RWPE2 (cell line): ENCODE measurements at regions not wholly inside any gene's neighbourhood (a gene's known extent, or its start where the extent isn't known, plus 50 kb on each side); places are given as distances from the start of the nearest gene placed in this dataset.

ENCODE experiments used
- ATAC-seq: fragments of 200-7000 bp; cut with Tn5 transposase; 3 replicates; pipeline ENCODE4 v1.9.1; 2021; ENCODE audit warnings: low read depth
- DNase-seq: peaks from one replicate; pipeline ENCODE4 v3.0.0-alpha.2; 2020; ENCODE audit warnings: low spot score
- H3K27ac ChIP-seq: fragments of 450-650 bp; 2 replicates; pipeline ENCODE4 v1.5.1; 2017; ENCODE audit warnings: mild to moderate bottlenecking; ENCODE audit not compliant: poor library complexity, severe bottlenecking
- H3K27me3 ChIP-seq: fragments of 250-450 bp; sonication (Bioruptor Pico); 2 replicates; pipeline ENCODE4 v1.5.1; 2021; ENCODE audit warnings: mild to moderate bottlenecking, moderate library complexity; ENCODE audit not compliant: insufficient read depth, poor library complexity, severe bottlenecking
- H3K36me3 ChIP-seq: fragments of 250-450 bp; sonication (Bioruptor Pico); 2 replicates; pipeline ENCODE4 v1.5.1; 2020; ENCODE audit warnings: low read depth, mild to moderate bottlenecking, moderate library complexity
- H3K4me1 ChIP-seq: fragments of 250-450 bp; sonication (Bioruptor Pico); 2 replicates; pipeline ENCODE4 v1.5.1; 2021; ENCODE audit warnings: mild to moderate bottlenecking, moderate library complexity; ENCODE audit not compliant: insufficient read depth, poor library complexity, severe bottlenecking
- H3K4me3 ChIP-seq: fragments of 250-450 bp; sonication (Bioruptor Pico); 2 replicates; pipeline ENCODE4 v1.5.1; 2021; ENCODE audit warnings: mild to moderate bottlenecking, moderate library complexity; ENCODE audit not compliant: severe bottlenecking
- H3K9me3 ChIP-seq: fragments of 250-450 bp; sonication (Bioruptor Pico); 2 replicates; pipeline ENCODE4 v1.5.1; 2021; ENCODE audit warnings: mild to moderate bottlenecking, moderate library complexity; ENCODE audit not compliant: severe bottlenecking
- CTCF ChIP-seq: fragments of 450-650 bp; IDR thresholded peaks from one replicate; pipeline ENCODE4 v1.5.1; 2017; ENCODE audit warnings: mild to moderate bottlenecking, moderate library complexity; ENCODE audit not compliant: poor library complexity, severe bottlenecking

GRCh38 chr6:104640150-104640700 is 219.5 kb downstream of the HACE1 start:
- Histone ChIP-seq H3K27me3 (no peaks in the 10 kb centered on the region), H3K4me3 (no peak overlapping the region)
- no peak for ATAC-seq

GRCh38 chr6:104639668-104640067 is 220.1 kb downstream of the HACE1 start:
- Histone ChIP-seq H3K4me1 (peaks cover 30% of the 10 kb centered on the region), H3K27ac (peak overlapping the region; percentile 59), H3K27me3 (no peaks in the 10 kb centered on the region), H3K36me3 (no peaks in the 10 kb centered on the region), H3K9me3 (no peaks in the 10 kb centered on the region), H3K4me3 (no peak overlapping the region)
- no peak for TF ChIP-seq CTCF
- ATAC-seq = peak; percentile 86
- no peak for DNase-seq

More at GRCh38 chr6:104640150-104640700, 219.5 kb downstream of the HACE1 start:
- peak overlapping the region; percentile 59 for H3K27ac ChIP-seq
- H3K36me3 ChIP-seq = no peaks in the 10 kb centered on the region
- DNase-seq = no peak
- H3K9me3 ChIP-seq = no peaks in the 10 kb centered on the region
- peaks cover 30% of the 10 kb centered on the region for H3K4me1 ChIP-seq
- TF ChIP-seq CTCF = no peak

- TF ChIP-seq CTCF = no peak
- no peaks in the 10 kb centered on the region for H3K9me3 ChIP-seq
- peaks cover 30% of the 10 kb centered on the region for H3K4me1 ChIP-seq
- ATAC-seq = peak; percentile 68
- peak overlapping the region; percentile 59 for H3K27ac ChIP-seq
- no peaks in the 10 kb centered on the region for H3K27me3 ChIP-seq
- H3K4me3 ChIP-seq = no peak overlapping the region
- no peak for DNase-seq
- no peaks in the 10 kb centered on the region for H3K36me3 ChIP-seq
Observed at GRCh38 chr6:104638841-104639290, 220.9 kb downstream of the HACE1 start.

- no peaks in the 10 kb centered on the region for H3K36me3 ChIP-seq
Observed at GRCh38 chr6:104633125-104633524, 226.6 kb downstream of the HACE1 start.

More at GRCh38 chr6:104633125-104633524, 226.6 kb downstream of the HACE1 start:
- no peak for DNase-seq
- Histone ChIP-seq H3K27me3 (no peaks in the 10 kb centered on the region), H3K27ac (peak overlapping the region; percentile 30), H3K4me3 (no peak overlapping the region), H3K9me3 (no peaks in the 10 kb centered on the region), H3K4me1 (peaks cover 13% of the 10 kb centered on the region)
- ATAC-seq = peak; percentile 79
- no peak for TF ChIP-seq CTCF
